MV-4-11 (cell line): ENCODE measurements at regions not wholly inside any gene's neighbourhood (a gene's known extent, or its start where the extent isn't known, plus 50 kb on each side); places are given as distances from the start of the nearest gene placed in this dataset.
"Not testable (repeated sequence)": the region's sequence is repeated elsewhere in the genome, so short reads cannot be mapped to it uniquely, and the experiment has no call there.

ENCODE experiments used
- DNase-seq: peaks from one replicate; lab custom pipeline; 2025; lab: John Stamatoyannopoulos, UW

DNA sequence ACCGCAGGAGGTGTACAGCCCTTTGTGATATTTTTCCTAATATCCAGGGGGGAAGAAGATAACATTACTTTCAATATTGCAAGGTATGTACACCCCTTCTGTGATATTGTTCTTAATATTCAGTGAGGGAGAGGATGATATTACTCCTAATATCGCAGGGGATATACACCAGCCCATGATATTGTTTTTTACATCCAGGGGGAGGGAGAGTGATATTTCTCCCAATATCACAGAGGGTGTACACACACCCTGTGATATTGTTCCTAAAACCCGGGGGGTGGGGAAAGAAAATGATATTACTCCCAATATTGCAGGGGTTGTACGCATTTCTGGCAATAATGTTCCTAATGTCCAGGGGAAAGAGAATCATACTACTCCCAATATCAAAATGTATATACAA lies 58.0 kb upstream of the SLC25A48 start:
- no peak for DNase-seq

DNA sequence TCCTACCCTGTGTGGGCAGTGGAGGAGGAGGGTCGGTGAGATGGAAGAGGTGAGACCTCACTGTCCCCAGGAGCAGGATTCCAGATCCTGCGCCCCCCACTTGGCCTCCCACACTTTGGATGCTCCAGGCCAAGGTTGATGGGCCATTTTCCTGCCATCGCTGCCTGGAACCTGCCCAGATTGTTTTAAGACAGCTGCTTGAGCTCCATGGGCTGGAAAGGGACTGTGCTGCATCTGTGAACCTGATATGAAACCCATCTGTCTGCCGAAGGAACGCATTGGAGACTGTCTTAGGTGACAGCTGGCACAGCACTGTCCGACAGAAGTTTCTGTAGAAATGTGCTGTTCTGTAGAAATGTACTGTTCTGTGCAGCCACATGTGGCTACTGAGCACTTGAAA lies 72.7 kb upstream of the SLC25A48 start:
- DNase-seq = no peak

DNA sequence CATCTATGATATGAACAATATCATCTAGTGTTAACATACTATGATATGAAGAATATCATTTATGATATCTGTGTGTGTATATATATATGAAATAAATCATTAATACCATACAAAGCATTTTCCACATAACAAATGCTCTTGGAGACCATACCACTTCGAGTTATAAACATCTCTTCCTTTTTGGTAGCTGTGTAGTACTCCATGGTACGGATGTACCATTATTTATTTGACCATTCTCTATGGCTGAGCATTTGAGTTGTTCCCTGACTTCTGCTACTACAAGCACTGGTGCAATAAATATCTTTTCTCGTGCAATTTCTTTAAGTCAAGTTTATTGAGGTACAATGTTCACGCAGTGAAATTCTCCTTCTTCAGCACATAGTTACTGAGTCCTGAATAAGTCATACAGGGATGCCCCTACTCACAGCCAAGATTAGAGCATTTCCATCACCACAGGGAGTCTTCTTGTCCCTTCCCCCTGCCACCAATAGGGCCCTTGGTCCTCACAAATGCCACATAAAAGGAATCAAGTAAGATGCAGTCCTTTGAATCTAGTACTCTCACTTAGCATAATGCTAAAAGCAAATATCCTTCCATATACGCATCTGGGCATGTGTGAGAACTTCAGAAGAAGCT lies 75.2 kb upstream of the SLC25A48 start:
- no peak for DNase-seq

DNA sequence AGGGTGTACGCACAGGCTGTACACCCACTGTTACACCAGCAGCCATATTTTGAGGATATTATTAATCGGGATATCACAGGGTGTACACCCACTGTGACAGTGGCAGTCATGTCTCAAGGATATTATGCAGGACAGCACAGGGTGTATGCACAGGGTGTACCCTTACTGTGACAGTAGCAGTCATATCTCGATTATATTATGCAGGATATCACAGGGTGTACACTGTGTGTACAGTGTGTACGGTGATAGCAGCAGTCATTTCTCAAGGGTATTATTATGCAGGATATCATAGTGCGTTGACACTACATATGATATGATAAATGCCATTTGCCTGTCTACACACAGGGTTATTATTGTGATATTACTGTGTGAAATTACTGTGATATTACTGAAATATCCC lies 80.5 kb upstream of the SLC25A48 start:
- no peak for DNase-seq

DNA sequence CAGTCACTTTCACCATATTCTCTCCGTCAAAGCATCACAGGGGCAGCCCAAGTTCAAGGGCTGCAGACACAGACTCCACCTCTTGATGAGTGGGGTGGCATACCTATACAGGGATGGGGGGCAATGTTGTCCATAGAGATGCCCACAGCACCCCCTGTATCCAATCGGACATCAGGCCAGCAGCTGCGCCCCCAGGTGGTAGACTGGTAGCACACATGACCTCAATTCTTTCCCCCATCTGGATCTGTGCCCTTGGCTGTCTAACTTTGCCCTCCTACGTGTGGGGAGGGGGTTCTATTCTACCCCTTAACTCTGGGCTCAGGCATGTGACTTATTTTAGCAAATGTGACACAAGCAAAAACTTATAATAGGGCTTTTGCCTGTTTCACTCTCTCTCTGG lies 84.0 kb upstream of the SLC25A48 start:
- DNase-seq = no peak

DNA sequence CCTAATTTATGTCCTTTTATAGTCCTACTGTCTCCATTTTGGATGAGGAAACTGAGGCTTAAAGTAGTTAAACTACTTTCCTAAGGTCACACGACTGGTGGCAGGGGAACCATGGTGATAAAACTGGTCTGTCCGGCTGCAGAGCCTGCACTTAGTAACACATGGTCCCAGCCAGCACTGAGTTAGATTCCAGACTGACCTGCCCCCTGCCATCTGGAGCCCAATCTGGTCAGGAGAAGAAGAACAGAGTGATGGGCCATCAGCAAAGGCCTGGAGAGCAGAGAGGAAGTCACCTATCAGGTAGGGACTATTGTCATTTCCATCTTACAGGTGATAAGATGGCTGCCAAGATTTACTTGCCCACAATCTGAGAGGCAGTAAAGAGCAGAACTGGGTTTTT lies 86.6 kb upstream of the SLC25A48 start:
- no peak for DNase-seq

DNA sequence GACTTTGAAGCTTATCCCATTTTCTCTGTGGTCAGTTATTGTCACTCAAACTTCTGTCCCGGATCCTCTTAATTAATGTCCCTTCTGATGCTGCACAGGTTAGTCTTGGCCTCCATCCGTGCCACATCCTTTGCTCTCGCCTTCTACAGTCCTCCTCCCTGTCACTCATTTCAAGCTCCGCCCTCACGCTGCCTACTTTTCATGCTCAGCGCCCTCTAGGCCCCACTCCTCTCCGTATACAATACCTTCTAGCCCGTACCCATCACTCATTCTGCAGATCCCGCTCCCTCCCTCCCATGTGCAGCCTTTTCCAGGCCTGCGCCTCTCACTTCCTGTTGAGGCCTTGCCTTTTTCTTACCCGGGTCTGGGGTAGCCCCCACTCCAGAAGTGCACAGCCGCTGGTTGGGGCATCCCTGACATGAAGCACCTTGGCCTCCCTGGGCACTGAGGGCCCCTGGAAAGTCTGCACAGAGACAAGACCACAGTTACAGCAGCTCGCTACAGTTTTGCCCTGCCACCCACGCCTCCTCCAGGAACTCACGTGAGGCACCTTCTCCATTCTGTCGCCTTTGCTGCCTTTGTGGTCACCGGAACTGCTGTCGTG lies 88.5 kb upstream of the SLC25A48 start:
- DNase-seq = no peak

DNA sequence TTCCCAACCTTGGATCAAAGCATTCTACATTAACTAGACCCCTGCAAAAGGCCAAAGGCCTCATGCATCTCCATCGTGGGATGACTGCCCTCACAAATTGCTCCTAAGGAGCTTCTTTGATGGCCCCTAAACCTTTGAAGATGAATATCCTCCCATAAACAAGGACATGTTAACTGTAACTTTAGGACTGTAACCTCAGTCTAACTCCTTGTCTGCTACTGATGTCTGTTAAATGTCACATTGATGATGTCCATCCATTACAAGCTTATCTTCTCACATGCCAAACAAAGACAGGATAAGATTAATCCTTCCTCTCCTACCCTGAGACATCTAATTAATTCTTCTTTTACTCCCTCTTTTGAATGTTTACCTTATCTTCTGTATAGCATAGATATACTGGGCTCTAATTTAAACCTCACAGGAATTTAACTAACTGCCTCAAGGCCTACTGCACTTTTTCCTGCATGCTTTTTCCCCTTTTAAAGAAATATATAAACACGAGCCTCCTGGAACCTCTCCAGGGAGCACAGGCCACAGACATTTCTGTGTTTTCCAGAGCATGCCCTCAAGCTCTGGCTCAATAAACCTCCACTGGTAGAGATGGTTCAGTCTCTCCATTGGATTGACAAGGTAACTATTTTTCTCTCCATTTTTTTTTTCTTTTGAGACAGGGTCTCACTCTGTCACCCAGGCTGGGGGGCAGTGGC lies 90.6 kb upstream of the SLC25A48 start:
- no peak for DNase-seq

DNA sequence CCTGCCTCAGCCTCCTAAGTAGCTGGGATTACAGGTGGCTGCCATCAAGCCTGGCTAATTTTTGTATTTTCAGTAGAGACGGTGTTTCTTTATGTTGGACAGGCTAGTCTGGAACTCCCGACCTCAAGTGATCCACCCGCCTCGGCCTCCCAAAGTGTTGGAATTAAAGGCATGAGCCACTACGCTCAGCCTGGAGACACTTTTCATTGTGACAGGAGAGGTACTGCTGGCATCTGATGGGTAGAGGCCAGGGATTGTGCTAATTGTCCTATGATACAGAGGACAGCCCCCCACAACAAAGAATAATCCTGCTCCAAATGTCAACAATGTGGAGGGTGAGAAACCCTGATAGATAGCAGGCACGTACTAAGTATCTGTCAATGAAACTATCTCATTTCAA lies 91.3 kb upstream of the SLC25A48 start:
- no peak for DNase-seq

DNA sequence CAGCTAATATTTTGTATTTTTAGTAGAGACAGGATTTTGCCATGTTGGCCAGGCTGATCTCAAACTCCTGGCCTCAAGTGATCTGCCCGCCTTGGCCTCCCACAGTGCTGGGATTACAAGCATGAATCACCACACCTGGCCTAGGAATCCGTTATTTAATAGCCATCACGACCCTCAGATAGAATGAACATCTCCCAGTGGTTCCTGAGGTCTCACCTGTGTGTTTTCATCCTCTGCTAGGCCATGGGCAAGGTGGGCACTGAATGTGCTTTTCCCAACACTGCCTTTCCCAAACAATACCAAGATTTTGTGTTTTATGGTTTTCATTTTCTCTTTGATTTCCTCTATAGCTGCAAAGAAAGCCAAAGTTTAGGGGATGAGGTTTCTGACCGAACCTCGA lies 92.2 kb upstream of the SLC25A48 start:
- DNase-seq = not testable (repeated sequence)

DNA sequence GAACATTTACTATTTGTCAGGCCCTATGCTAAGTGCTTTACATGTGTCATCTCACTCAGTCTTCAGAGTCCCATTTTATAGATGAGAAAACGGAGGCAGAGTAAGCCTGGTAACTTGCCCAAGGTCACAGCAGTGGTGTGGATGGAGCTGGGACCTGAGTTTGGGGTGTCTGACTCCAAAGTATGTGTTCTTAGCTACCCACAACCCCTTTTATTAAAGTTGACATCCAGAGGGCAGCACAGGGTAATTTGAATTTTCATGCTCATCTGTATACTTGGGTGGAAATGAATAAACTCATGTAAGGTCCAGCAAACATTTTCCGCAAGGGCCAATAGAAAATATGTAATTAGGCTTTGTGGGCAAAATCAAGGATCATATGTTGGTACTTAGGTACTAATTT lies 93.4 kb upstream of the SLC25A48 start:
- DNase-seq = no peak

DNA sequence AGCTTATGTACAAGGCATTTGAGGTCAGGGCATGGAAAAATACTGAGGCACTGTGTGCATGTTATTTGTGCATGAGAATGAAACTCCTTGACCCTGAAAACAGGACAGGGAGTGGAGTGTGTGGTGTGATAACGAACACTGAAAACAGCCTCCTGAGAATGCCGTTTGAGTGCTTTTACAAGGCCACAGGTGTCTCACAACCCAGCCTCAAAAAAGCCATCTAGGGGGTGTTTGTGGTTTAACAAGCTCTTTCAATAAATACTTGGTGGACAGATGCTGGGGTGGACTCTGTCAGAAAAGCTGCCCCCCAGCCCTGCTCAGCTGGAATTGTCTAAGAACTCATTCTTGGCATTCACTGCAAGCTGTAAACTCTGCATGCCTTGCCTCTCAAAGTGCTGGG lies 94.0 kb upstream of the SLC25A48 start:
- DNase-seq = no peak

DNA sequence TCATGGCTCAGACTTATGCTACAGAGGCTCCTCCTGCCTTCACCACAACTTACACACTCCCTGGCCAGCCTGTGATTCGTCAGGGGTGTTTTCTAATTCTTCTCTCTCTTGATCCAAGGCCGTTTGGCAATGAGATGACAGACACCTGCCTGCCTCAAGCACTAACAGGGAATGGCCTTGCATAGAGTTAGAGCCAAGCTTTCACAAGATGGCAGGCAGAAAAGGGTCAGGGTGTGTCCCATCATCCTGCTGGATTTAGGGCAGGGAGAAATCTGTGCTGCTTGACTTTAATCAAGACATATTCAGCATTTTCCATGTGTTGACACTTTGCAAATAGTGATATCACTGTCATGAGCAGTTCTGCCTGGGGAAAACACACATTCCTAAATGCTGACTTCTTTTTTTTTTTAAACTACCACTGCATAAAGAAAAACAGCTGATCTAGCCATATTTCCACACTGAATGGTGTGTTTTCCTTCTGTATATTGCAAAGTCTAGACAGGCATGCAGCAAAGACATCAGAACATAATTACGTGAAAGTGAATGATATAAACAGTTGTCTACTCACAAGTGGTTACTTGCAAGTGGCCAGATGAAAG lies 95.0 kb upstream of the SLC25A48 start:
- DNase-seq = no peak

DNA sequence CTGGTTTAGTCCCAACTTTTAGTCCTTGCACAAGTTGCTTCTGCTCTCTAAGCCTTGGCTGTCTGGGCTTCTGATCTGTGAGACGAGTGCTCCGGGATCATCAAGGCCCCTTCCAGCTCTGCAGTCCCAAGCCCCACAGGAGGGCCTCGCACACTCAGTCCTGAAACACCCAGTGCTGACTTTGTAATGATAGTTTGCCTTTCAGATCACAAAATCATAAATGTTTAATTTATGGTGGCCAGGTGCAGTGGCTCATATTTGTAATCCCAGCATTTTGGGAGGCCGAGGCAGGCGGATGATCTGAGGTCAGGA lies 95.9 kb upstream of the SLC25A48 start:
- DNase-seq = no peak

DNA sequence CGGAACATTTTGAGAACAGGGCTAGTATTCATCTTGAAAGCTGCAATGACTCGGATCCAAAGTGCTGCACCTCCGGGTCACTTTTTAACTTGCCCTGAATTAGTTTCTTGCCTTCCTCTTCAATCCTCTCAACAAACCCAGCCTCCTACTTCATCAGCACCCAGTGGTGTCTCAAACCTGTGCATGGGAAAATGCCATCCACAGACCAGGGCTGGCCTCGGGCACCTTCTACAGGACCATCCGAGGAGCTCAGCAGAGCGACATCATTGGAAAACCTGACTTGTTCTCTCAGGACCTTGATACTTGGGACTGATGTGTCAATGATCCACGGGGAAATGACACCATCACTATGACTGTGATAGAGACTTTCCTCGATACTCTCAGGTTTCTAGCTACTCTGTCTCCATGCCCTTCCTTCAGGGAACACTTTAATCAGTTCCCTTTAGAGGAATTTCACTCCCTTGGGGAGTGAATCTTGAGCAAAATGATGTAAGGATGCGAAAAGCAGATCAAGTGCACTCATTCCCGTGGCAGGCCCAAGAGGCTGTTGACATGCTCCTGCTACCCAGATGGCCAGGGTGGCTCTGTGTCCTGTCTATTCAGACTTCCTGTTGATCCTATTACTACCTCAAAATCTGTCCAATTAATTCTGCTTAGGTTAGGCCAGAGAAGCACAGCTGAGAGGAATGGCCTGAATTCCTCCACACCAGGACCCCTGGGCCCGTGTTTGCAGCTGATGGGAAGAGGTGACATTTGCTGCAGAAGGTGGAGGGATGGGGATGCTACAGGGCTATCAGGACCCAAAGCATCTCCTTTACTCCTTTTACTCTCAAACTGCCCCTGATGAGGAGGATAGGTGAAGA lies 96.5 kb upstream of the SLC25A48 start:
- DNase-seq = no peak

DNA sequence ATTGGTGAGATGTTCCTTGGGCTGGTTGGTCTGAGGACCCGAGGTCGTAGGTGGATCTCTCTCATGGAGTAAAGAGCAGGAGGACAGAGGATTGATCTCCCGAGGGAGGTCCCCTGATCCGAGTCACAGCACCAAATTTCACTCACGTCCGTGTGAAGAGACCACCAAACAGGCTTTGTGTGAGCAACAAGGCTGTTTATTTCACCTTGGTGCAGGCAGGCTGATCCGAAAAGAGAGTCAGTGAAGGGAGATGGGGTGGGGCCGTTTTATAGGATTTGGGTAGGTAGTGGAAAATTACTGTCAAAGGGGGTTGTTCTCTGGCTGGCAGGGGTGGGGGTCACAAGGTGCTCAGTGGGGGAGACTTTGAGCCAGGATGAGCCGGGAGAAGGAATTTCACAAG lies 97.5 kb upstream of the SLC25A48 start:
- not testable (repeated sequence) for DNase-seq

DNA sequence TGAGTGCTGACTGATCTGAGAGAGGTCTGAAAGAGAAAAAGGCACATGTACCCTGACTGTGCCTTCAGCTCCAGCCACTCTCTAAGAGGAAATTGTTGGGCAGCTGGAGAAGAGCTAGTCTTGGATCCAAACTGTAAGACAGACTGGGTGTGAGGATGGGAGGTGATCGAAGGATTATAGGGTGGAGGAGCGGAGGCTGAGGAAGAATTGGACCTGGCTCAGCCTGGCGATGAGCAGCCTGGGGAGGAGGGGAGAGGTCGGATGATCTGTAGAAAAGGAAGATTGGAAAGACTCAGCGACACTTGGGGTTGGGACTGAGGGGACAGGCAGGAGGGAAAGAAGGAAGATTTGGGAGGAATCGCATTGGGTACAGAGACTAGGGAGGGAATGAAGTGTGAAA lies 98.6 kb upstream of the SLC25A48 start:
- DNase-seq = no peak

DNA sequence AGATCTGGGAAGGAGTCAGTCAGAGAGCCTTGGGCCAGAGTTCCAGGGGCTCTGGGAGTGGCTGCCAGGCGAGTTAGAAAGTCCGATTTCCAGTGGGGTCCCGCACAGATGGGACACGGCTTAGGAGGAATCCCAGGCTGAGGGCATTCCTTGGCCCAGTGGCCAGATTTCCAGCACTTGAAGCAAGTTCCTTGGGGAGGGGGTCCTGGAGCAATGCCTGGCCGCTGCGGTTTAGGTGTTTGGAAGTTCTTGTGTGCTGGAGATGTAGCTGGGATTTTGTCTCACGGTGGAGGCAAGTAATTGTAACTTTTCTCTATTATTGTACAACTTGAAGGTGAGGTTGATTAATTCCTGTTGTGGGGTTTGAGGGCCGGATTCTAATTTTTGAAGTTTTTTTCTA lies 99.5 kb upstream of the SLC25A48 start:
- not testable (repeated sequence) for DNase-seq

DNA sequence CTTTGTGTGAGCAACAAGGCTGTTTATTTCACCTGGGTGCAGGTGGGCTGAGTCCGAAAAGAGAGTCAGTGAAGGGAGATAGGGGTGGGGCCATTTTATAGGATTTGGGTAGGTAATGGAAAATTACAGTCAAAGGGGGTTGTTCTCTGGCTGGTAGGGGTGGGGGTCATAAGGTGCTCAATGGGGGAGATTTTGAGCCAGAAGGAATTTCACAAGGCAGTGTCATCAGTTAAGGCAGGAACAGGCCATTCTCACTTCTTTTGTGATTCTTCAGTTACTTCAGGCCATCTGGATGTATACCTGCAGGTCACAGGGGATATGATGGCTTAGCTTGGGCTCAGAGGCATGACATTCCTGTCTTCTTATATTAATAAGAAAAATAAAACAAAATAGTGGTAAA lies 103.4 kb upstream of the SLC25A48 start:
- DNase-seq = not testable (repeated sequence)

DNA sequence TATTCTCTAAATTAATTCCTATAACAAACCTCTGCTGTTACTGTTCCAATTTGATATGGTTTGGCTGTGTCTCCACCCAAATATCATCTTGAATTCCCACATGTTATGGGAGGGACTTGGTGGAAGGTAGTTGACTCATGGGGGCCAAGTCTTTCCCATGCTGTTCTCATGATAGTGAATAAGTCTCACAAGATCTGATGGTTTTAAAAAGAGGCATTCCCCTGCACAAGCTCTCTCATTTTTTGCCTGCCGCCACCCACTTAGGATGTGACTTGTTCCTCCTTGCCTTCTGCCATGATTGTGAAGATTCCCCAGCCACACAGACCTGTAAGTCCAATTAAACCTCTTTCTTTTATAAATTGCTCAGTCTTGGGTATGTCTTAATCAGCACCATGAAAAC lies 104.3 kb upstream of the SLC25A48 start:
- not testable (repeated sequence) for DNase-seq

DNA sequence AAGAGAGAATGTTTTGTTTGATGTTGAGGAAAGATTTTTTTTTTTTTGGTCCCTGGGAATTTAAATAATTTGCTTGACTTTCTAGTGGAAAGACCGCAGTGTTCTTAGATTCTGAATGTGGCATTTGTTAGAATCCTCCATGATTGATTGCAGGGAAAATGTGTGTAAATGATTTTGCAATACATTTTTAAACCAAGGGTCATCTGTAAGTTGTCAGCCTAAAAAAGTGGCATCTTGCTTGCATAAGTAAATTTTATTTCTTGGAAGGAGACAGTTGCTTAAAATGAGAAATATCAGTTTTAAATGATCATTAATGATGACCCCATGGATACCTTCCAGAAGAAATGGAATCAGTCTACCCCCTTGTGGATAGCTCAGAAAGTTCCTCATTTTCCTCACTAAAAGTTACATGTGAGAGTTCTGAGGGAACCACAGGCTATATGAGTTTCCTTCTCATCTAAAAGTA lies 105.1 kb upstream of the SLC25A48 start:
- DNase-seq = peak; percentile 51

DNA sequence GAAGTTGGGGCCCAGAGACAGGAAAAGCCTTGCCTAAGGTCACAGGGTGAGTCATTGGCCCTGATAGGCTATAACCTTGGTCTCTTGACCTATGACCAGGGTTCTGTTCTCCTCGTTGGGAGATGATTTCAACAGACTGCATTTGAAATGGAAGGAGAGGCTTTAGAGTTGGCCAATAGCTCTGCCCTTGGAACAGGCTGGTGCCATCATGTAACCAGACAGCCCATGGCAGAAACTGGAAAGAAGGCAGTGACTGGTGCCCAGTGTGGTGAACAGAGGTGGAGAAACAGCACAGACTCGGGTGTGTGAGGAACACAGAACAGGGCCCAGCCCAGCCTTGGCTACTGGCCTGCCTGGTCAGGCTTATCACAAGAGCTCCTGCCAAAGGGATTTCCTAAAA lies 109.8 kb upstream of the SLC25A48 start:
- peak; percentile 84 for DNase-seq
